SK-N-SH treated with all-trans-retinoic acid at 6 μM for 48 hours (cell line): ENCODE measurements at regions not wholly inside any gene's neighbourhood (a gene's known extent, or its start where the extent isn't known, plus 50 kb on each side); places are given as distances from the start of the nearest gene placed in this dataset.

ENCODE experiments used
- ATAC-seq: fragments of 200-7000 bp; cut with Tn5 transposase; 3 replicates; pipeline ENCODE4 v1.9.1; 2020; ENCODE audit warnings: mild to moderate bottlenecking, moderate library complexity
- ARNTL ChIP-seq: fragments of 450-650 bp; formaldehyde crosslinking; IDR thresholded peaks from 2 replicates; pipeline ENCODE4 v1.5.0; 2020; ENCODE audit warnings: low read depth, mild to moderate bottlenecking, moderate library complexity, borderline replicate concordance
- BACH2 ChIP-seq: fragments of 250-450 bp; sonication (Bioruptor Pico); IDR thresholded peaks from 2 replicates; pipeline ENCODE4 v1.9.0; 2021; ENCODE audit warnings: mild to moderate bottlenecking, borderline replicate concordance
- CSDC2 ChIP-seq: fragments of 250-450 bp; sonication (Bioruptor Pico); IDR thresholded peaks from 2 replicates; pipeline ENCODE4 v1.5.0; 2020; ENCODE audit warnings: mild to moderate bottlenecking, moderate library complexity
- ESRRG ChIP-seq: fragments of 250-450 bp; sonication (Bioruptor Pico); IDR thresholded peaks from 2 replicates; pipeline ENCODE4 v1.6.1; 2021; ENCODE audit warnings: mild to moderate bottlenecking
- GLIS3 ChIP-seq: fragments of 250-450 bp; sonication (Bioruptor Pico); IDR thresholded peaks from 2 replicates; pipeline ENCODE4 v1.5.0; 2020; ENCODE audit warnings: mild to moderate bottlenecking, moderate library complexity
- OSR1 ChIP-seq: fragments of 250-450 bp; sonication (Bioruptor Pico); IDR thresholded peaks from 2 replicates; pipeline ENCODE4 v1.8.0; 2022; ENCODE audit warnings: moderate library complexity, mild to moderate bottlenecking, inconsistent platforms
- POU6F1 ChIP-seq: fragments of 250-450 bp; sonication (Bioruptor Pico); IDR thresholded peaks from 2 replicates; pipeline ENCODE4 v1.8.0; 2021; ENCODE audit warnings: low read depth, mild to moderate bottlenecking, moderate library complexity, borderline replicate concordance
- PPARA ChIP-seq: fragments of 250-450 bp; sonication (Bioruptor Pico); IDR thresholded peaks from 2 replicates; pipeline ENCODE4 v1.5.0; 2020; ENCODE audit warnings: mild to moderate bottlenecking, borderline replicate concordance
- RARB ChIP-seq: fragments of 250-450 bp; sonication (Bioruptor Pico); IDR thresholded peaks from 2 replicates; pipeline ENCODE4 v1.8.0; 2021; ENCODE audit warnings: mild to moderate bottlenecking, moderate library complexity
- TCF4 ChIP-seq: fragments of 250-450 bp; sonication (Bioruptor Pico); IDR thresholded peaks from 2 replicates; pipeline ENCODE4 v1.8.0; 2021; ENCODE audit warnings: mild to moderate bottlenecking, moderate library complexity, borderline replicate concordance
- TOX ChIP-seq: fragments of 250-450 bp; sonication (Bioruptor Pico); IDR thresholded peaks from 2 replicates; pipeline ENCODE4 v1.8.0; 2021; ENCODE audit warnings: mild to moderate bottlenecking, moderate library complexity, borderline replicate concordance
- ZC3H10 ChIP-seq: fragments of 250-450 bp; sonication (Bioruptor Pico); IDR thresholded peaks from 2 replicates; pipeline ENCODE4 v1.5.1; 2021; ENCODE audit warnings: mild to moderate bottlenecking, moderate library complexity
- ZFP3 ChIP-seq: fragments of 250-450 bp; sonication (Bioruptor Pico); IDR thresholded peaks from 2 replicates; pipeline ENCODE4 v1.5.0; 2020; ENCODE audit warnings: mild to moderate bottlenecking, moderate library complexity
- ZFP30 ChIP-seq: fragments of 450-650 bp; formaldehyde crosslinking; IDR thresholded peaks from 2 replicates; pipeline ENCODE4 v1.5.0; 2022; ENCODE audit warnings: mild to moderate bottlenecking, moderate library complexity
- ZNF565 ChIP-seq: fragments of 450-650 bp; formaldehyde crosslinking; conservative IDR thresholded peaks from 2 replicates; pipeline ENCODE4 v1.5.0; 2020; ENCODE audit warnings: low read depth, mild to moderate bottlenecking, moderate library complexity
- ZNF70 ChIP-seq: fragments of 450-650 bp; formaldehyde crosslinking; IDR thresholded peaks from 2 replicates; pipeline ENCODE4 v1.5.0; 2020; ENCODE audit warnings: mild to moderate bottlenecking, moderate library complexity
- ZNF8 ChIP-seq: fragments of 450-650 bp; formaldehyde crosslinking; IDR thresholded peaks from 2 replicates; pipeline ENCODE4 v1.5.0; 2020; ENCODE audit warnings: mild to moderate bottlenecking, moderate library complexity
- TF ChIP-seq, protein P1 (sequence below): fragments of 250-450 bp; sonication (Bioruptor Pico); IDR thresholded peaks from 2 replicates; pipeline ENCODE4 v1.5.0; 2020; ENCODE audit warnings: mild to moderate bottlenecking, moderate library complexity
- TF ChIP-seq, protein P2 (sequence below): fragments of 250-450 bp; sonication (Bioruptor Pico); IDR thresholded peaks from 2 replicates; pipeline ENCODE4 v1.5.1; 2021; ENCODE audit warnings: mild to moderate bottlenecking, moderate library complexity
- TF ChIP-seq, protein P3 (sequence below): fragments of 250-450 bp; sonication (Bioruptor Pico); IDR thresholded peaks from 2 replicates; pipeline ENCODE4 v1.8.0; 2020; ENCODE audit warnings: mild to moderate bottlenecking, moderate library complexity, borderline replicate concordance

DNA sequence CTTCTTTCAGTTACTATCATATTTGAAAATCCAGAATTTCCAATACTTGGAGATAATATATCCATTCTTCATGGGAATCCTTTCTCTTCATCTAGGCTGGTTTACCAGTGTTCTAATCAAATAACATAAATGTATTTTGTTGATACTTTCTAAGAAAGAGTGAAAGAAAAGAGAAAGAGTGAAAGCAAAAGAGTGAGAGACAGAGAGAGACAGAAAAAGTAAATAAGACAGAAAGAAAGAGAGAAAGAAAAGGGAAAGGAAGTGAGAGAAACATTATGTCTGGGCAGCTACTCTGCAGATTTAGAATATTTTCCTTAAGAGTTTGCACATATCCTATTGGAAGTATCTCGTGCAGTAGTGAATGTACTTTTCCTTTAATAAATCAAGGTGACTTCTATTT is 781.0 kb upstream of the GJE1 start:
- TF ChIP-seq ZFP30 (no peak), CSDC2 (CRISPR knock-in tag) (no peak), ZNF565 (CRISPR knock-in tag) (no peak), TOX (CRISPR knock-in tag) (no peak), ZFP3 (no peak), ZNF8 (no peak), RARB (CRISPR knock-in tag) (no peak), ZNF70 (CRISPR knock-in tag) (no peak), PPARA (CRISPR knock-in tag) (no peak)
- TF ChIP-seq, protein P1, sequence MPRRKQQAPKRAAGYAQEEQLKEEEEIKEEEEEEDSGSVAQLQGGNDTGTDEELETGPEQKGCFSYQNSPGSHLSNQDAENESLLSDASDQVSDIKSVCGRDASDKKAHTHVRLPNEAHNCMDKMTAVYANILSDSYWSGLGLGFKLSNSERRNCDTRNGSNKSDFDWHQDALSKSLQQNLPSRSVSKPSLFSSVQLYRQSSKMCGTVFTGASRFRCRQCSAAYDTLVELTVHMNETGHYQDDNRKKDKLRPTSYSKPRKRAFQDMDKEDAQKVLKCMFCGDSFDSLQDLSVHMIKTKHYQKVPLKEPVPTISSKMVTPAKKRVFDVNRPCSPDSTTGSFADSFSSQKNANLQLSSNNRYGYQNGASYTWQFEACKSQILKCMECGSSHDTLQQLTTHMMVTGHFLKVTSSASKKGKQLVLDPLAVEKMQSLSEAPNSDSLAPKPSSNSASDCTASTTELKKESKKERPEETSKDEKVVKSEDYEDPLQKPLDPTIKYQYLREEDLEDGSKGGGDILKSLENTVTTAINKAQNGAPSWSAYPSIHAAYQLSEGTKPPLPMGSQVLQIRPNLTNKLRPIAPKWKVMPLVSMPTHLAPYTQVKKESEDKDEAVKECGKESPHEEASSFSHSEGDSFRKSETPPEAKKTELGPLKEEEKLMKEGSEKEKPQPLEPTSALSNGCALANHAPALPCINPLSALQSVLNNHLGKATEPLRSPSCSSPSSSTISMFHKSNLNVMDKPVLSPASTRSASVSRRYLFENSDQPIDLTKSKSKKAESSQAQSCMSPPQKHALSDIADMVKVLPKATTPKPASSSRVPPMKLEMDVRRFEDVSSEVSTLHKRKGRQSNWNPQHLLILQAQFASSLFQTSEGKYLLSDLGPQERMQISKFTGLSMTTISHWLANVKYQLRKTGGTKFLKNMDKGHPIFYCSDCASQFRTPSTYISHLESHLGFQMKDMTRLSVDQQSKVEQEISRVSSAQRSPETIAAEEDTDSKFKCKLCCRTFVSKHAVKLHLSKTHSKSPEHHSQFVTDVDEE (CRISPR knock-in tag): no peak
- TF ChIP-seq, protein P2, sequence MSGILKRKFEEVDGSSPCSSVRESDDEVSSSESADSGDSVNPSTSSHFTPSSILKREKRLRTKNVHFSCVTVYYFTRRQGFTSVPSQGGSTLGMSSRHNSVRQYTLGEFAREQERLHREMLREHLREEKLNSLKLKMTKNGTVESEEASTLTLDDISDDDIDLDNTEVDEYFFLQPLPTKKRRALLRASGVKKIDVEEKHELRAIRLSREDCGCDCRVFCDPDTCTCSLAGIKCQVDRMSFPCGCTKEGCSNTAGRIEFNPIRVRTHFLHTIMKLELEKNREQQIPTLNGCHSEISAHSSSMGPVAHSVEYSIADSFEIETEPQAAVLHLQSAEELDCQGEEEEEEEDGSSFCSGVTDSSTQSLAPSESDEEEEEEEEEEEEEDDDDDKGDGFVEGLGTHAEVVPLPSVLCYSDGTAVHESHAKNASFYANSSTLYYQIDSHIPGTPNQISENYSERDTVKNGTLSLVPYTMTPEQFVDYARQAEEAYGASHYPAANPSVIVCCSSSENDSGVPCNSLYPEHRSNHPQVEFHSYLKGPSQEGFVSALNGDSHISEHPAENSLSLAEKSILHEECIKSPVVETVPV (CRISPR knock-in tag): no peak
- ATAC-seq: no peak

DNA sequence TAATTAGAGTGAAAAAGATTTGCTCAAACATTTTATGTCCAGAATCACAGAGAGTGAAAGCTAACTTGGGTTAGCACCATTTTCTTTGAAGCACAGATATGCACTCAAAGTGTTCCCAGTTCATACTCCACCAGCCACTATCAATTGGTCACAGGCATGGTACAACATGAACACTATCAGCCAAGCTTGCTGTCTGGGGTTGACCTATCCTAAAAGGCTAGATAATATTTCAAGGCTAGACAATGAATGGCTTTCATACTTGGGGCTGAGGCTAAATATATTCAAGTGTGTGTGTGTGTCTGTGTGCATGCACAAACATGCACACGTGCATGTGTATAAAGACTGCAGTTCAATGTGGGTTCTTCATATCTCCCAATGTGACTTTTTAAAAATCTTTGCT is 783.0 kb upstream of the GJE1 start:
- no peak for ATAC-seq
- TF ChIP-seq BACH2 (no peak), PPARA (CRISPR knock-in tag) (no peak), TCF4 (CRISPR knock-in tag) (no peak), ESRRG (no peak), GLIS3 (CRISPR knock-in tag) (no peak), ZNF8 (no peak), CSDC2 (CRISPR knock-in tag) (no peak), ZNF70 (CRISPR knock-in tag) (no peak), ZFP30 (no peak), ZC3H10 (CRISPR knock-in tag) (no peak), ZFP3 (no peak), OSR1 (CRISPR knock-in tag) (no peak), ARNTL (no peak), RARB (CRISPR knock-in tag) (no peak), POU6F1 (CRISPR knock-in tag) (no peak)
- TF ChIP-seq, protein P1 (CRISPR knock-in tag): no peak
- TF ChIP-seq, protein P2 (CRISPR knock-in tag): no peak
- TF ChIP-seq, protein P3, sequence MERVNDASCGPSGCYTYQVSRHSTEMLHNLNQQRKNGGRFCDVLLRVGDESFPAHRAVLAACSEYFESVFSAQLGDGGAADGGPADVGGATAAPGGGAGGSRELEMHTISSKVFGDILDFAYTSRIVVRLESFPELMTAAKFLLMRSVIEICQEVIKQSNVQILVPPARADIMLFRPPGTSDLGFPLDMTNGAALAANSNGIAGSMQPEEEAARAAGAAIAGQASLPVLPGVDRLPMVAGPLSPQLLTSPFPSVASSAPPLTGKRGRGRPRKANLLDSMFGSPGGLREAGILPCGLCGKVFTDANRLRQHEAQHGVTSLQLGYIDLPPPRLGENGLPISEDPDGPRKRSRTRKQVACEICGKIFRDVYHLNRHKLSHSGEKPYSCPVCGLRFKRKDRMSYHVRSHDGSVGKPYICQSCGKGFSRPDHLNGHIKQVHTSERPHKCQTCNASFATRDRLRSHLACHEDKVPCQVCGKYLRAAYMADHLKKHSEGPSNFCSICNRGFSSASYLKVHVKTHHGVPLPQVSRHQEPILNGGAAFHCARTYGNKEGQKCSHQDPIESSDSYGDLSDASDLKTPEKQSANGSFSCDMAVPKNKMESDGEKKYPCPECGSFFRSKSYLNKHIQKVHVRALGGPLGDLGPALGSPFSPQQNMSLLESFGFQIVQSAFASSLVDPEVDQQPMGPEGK (CRISPR knock-in tag): no peak
- TF ChIP-seq, all 23 proteins: peak for 0
